Body of pancreas (tissue), 4 donors: ENCODE measurements at regions not wholly inside any gene's neighbourhood (a gene's known extent, or its start where the extent isn't known, plus 50 kb on each side); places are given as distances from the start of the nearest gene placed in this dataset.

ENCODE experiments used
- CTCF ChIP-seq, 7 experiments: fragments of 450-650 bp in 4 of 7; fragments of 200-600 bp in 3 of 7; sonication (generic) in 3 of 7; IDR thresholded peaks; one replicate each; pipeline ENCODE4 v1.5.1; 2016 to 2019; ENCODE audit warnings: antibody characterized with exemption in 7 of 7
- POLR2A ChIP-seq, 3 donors: fragments of 450-650 bp; IDR thresholded peaks; one replicate each; pipeline ENCODE4 v1.6.1; 2016; ENCODE audit warnings: antibody characterized with exemption in 3 of 3, mild to moderate bottlenecking in 2 of 3

GRCh38 chr10:78664929-78665553 is 403.7 kb upstream of the ZMIZ1 start:
- TF ChIP-seq POLR2A (IDR thresholded peaks at IDR 0.05) (no peak), CTCF (IDR thresholded peaks at IDR 0.05) (peak in 5 of 7 experiments; percentile 28 to 58 (median 46))
